Activated naive CD4-positive, alpha-beta T cell treated with anti-CD3 and anti-CD28 coated beads, Interleukin-2, amount 50 U/mL, for 16 hours (primary cell): ENCODE measurements at regions not wholly inside any gene's neighbourhood (a gene's known extent, or its start where the extent isn't known, plus 50 kb on each side); places are given as distances from the start of the nearest gene placed in this dataset.

Experiments
- DNase-seq: peaks from one replicate; pipeline ENCODE4 v3.0.0-alpha.2; 2020

DNA sequence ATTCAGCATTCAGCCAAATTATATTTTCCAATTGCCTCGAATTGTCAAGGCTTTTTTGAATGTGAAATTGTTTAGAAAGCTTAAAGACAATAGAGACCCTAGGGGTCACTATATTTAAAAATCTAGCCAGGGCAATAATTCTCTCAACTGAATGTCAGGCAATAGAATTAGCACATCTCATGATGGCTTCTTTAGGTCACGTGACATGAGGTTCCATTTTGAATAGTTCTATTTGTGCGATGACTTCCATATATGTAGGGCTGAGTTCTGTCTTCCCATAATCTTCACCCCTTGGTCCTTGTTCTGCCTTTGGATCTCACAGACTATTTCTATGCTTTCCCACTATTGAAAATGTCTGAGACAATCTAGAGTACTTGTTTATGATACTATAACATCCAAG lies 527.7 kb upstream of the KIRREL3 start:
- no peak for DNase-seq

DNA sequence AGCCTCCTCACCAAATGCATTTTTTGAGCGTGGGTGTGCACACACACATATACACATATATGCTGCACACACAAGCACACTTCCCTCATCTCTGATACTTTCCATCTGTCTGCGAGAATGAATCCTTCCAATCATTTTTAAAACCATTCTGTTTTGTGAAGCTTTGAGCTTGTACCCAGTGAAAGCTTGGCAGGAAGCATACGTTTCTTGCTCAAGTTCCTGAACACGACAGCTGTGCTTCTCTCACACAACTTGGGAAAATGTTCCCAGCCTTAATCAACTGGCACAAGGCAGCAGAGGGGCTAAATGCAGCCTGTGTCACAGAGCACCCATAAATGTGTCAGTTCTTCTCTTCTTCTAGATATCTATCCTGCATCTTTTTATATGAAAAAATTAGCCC lies 524.0 kb upstream of the KIRREL3 start:
- no peak for DNase-seq

DNA sequence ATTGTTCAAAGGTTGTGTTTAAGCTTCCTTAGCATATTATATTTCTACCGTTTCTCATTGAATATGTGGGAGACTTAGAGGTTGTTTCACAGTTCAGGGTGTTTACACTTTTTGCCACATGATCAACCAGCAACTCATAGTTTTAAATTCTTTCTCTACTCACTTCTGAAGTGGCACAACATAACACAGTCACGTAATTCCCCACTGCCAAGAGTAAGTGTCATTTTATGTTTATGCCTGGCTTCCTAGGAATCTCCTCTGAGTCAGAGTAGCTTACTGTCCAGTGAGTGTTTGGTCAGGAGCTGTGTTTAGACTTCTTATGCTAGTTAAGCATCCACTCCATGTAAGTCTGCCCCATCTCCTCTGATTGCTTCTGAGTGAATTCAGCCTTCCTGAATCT lies 520.8 kb upstream of the KIRREL3 start:
- no peak for DNase-seq

DNA sequence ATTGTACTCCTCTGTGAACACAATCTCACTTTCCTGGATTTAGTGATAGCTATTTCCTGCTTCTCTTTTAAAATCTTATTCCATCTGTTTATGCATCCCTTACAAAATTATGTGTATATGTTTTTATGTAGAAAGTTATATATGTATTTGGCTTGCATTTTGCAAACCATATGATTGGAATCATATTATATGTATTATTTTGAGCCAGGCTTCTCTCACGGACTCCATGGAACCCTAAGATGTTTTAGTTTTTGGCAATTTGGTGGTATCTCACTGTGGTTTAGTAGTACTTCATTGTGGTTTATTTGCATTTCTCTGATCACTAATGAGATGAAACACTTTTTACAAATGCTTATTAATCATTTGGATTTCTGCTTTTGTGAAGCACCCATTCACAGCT lies 507.3 kb upstream of the KIRREL3 start:
- no peak for DNase-seq

DNA sequence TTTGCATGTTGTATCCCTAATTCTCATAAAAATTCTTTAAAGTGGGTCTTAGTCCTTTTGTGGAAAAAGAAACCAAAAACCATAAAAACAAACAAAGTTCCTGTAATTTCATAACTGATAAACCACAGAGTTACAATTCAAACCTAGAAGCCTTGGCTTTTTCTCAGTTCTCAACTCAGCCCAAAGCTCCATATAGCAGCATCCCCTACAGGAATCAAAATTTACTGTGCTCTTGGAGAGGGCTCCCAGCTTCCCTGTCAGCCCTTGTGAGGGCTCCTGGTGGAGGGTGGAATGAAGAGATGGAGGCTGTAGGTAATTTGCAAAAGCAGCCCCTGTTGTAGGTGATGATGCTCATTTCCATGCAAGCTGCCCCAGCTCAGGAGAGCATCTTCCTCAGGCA lies 506.1 kb upstream of the KIRREL3 start:
- no peak for DNase-seq

DNA sequence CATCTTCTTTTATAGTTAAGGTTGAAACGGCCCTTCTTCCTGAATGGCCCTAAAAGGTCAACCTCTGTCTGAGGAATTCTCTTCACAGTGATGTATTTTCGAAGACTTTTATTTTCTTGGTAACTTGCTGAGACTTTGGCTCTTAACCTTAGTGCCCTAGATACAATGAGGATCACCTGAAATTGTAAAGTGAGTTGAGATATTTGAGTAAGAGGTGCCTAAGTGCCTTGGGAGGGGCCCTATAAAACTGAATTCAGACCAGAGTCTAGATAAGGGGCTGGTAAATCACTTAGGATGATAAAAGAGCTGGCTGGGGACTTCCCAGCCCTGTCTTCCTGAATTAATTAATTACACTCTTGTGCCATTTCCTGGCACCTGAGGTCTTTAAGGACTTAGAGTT lies 505.6 kb upstream of the KIRREL3 start:
- DNase-seq, result no peak

DNA sequence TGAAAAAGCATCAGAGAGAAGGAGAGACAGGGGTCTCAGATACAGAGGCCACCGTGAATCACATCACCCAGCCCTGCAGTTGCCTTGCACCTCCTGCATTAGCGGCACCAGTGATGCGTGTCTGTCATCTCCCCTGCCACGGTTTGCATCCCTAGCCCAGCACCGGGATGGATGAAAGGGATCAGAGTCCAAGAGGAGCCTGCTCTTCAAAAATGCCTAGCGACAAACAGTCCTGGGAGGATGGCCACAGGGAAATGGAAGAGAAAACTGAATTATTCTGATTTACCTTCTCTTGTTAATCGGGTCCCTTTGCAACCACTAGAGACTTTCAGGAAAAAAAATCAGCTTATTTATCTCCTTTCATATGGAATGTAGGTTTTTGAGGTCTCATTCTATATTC lies 495.6 kb upstream of the KIRREL3 start:
- no peak for DNase-seq

DNA sequence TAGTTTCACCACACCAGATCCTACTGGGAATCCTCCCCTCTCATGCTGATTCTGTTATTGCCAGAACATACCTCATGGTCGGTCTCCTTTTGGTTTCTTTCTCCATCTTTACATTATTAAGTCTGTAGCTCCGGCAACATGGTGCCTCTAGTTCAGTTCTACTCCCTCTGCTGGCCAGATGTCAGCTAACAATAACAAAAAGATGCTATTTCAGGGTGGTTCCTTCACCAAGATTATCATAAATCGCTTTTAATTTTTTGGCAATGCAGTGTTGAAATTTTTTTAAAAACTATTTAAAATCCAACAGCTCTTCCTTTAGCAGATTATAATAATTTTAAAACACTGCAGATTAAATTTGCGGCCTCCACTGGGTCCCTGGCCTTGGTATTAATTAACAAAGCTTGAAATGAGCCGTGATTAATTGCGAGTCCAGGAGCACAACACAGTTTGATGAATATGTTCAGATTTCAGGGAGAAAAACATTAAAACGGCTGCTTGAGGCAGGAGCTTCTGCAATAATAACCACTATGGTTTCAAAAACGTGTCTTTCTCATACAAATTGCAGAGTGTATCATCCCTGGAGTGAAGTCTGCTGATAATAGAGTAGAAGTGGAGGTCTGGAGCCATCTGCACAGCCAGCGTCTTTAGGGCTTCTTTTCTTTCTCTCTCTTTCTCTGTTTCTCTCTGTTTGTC lies 492.9 kb upstream of the KIRREL3 start:
- no peak for DNase-seq

DNA sequence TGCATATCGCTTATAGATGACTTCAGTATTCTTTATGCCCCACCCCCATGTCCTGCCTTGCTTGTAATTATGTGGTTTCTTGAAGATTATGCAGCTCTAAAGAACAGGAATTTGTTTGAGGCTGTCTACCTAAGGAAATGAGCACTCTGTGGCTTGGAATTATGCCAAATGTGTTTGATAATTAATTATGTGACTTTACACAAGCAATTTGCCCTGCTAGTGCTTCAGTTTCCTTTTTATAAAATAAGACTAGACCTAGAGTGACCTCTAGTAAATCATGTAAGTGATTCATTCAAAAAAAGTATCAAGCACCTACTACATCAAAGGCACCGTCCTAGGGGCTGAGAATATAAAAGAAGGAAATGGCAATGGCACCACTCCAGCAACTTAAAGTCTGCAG lies 491.5 kb upstream of the KIRREL3 start:
- DNase-seq, result no peak

DNA sequence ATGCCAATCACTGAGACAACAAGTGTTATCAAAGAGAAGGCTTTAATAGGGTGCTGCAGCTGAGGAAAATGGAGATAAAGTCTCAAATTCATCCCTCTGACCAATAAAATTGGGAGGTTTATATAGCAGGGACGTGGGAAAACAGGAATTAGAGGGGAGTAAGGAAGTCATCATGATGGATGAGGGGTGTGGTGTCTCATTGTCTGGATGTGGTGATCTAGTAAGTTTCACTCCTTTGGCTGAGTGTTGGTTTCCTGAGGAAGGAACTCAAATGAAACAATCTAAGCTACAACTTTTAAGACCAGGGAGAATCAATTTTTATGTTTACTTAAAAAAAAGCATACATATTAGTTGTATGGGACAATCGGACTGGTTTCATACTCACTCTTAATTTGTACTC lies 491.0 kb upstream of the KIRREL3 start:
- no peak for DNase-seq

DNA sequence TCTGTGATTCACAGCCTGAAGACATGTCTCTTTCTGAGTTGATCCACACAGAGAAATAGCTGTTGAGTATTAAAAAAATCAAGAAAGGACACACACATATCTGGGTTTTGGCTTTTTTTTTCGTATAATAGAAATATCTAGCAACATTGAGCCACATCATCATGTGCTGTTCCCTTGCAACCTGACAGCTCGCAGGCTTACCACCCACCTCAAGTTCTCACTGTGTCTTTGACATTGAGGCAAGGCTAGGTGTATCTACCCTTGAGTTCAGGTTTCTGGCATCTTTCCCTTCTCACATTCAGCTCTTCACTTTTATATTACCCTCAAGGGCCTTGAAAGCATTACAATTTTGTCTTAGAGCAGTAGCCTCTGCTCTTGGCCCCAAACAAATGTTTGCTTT lies 490.3 kb upstream of the KIRREL3 start:
- no peak for DNase-seq

DNA sequence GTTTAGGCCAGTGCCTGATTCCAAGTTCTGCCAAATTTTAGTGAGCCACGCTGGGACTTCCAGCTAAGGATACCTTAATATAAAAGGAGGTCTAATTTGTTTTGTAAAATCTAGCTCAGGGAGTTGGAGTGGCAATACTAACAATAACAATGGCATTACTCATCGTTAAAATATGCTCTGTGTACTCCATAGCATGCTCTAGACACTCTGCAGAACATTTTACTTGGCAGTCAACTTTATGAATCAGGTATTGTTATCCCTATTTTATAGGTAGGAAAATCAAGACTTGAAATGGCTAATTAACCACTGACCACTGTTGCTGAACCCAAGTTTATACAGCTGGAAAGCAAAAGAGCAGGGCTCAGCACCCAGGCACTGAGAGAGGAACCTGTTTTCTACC lies 485.0 kb upstream of the KIRREL3 start:
- no peak for DNase-seq

DNA sequence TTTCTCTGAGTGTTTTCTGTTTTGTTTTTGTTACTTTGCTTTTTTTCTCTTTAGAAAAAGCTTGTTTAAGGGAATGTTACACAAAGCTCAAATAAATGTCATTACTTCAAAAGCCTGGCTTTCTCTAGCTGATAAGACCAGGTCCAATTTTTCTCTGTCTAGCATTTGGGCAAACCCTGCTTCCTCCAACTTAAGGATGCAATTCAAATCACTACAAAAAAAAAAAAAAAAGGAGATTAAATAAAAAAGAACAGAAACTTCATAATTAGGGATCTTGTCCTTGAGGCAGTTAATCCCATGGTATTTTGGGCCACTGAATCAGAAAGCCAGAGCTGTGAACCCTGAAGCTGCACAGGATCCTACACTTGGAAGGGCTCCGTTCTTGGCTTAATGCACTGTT lies 480.8 kb upstream of the KIRREL3 start:
- no peak for DNase-seq

DNA sequence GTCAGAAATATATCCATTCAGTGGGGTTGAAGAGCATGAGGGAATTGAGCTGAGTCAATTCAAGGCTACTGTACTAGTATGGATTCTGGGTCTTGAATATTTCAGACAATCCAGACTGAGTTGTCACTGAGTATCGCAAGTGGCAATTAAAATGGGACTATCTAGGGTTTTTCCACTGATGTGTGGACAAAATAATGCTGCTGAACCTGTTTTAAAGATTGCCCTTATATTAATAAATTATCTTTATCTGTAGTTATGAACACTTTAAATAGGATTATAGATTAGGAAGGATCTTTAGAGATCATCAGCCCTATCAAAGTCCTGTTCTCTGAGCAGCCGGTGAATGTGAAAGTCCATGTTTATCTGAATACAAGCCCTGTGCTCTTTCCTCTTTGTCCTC lies 478.3 kb upstream of the KIRREL3 start:
- DNase-seq, result no peak

DNA sequence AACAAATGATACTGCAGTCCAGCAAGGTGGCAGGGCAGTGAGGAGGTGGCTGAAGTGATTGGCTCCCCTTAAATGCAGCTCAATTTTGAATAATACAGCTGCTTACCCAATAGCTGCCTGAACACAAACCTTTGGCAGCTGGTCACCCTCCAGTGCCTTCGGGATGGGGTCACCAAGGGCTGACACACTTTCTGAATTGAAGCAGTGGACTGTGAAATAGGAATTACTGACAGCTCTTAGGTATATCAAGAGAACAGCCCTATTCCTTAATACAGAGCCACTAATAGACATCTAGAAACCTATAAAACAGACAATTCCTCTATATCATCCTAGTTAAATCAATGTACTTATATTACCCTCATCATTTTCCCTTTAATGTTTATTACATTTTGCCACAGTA lies 474.2 kb upstream of the KIRREL3 start:
- DNase-seq, result no peak

DNA sequence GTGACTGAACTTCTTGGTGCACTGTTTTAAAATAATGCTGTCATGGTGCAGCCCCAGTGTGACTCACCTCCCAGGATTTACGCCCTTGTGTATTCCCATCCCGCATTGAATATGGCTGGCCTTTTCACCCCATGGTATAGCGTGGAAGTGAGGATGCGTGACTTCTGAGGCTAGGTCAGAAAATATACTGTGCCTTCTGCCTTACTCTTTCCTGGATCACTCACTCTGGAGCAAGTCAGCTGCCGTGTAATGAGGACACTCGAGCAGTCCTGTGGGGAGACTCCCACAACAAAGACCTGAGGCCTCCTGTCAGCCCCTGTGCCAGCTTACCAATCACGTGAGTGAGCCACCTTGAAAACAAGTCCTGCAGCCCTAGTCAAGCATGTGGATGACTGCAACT lies 471.9 kb upstream of the KIRREL3 start:
- DNase-seq, result no peak

DNA sequence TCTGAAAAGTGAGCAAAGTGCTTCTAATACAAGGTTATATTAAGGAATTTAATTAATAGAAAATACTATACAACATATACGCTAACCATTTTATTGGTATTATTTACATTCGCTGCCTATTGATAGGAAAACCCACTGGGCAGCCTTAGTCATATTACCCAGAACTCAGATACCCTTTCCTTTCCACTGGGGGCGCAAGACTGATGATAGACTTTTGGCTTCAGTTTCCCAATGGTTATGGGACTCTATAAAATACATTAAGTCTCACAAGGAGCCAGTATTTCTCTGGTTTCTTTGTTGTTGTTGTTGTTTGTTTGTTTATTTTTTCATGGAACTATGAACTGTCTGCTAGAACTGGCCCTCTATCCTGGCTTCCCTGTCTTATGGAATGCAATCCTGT lies 471.1 kb upstream of the KIRREL3 start:
- no peak for DNase-seq

DNA sequence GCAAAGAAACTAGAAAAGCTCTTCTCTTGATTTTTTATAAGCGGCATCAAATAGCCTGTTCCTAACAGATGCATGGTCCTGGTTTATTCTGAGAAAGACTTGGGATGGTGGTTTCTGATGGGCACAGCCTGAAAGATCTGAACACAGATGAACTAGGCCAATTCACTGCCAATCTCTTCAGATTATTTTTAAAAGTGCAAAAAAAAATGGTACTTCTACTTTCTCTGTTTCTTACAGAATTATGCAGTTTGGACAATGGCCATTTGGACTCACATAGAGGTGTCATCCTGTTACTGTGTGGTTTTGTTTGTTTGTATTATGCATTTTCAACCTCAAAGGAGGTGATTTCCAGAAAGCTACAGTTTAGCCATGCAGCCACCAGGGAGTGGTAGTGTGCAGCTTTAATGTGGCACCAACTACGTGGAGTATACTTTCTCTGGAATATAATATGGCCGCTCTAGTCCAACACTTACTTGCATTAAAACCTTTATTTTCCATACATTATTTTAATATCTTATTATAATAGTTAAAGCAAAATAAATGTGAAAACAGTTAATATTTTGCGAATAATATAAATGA lies 469.8 kb upstream of the KIRREL3 start:
- no peak for DNase-seq

DNA sequence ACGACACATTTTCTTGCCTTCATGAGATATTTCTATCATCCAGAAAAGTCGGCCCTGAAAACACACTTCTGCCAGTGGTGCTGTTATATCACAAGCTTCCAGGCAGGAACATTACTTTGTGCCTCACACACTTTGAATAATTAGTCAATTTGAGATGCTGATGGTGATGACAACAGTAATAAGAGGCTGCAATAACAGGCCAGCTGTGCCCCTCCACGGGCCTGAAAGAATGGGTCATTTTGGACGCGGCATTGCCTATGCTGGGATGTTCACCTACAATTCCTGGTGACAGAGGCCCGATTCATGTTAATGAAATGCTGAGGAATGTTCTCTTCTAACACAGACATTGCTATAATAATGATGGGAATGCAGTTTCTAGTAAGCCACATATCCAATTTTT lies 463.8 kb upstream of the KIRREL3 start:
- no peak for DNase-seq

DNA sequence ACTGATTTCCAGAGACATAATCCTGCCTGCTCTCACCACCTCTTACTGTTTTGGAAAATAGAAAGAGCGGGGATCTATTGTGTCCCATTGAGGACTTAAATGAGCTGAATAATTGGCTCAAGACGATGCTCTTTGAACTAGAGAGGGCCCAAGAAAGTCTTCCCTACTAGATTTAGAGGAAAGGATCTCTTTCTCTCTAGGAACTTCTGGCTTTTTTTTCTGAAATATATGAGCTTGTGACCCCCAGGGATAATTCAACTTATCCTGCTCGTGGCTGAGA lies 461.4 kb upstream of the KIRREL3 start:
- DNase-seq, result no peak

DNA sequence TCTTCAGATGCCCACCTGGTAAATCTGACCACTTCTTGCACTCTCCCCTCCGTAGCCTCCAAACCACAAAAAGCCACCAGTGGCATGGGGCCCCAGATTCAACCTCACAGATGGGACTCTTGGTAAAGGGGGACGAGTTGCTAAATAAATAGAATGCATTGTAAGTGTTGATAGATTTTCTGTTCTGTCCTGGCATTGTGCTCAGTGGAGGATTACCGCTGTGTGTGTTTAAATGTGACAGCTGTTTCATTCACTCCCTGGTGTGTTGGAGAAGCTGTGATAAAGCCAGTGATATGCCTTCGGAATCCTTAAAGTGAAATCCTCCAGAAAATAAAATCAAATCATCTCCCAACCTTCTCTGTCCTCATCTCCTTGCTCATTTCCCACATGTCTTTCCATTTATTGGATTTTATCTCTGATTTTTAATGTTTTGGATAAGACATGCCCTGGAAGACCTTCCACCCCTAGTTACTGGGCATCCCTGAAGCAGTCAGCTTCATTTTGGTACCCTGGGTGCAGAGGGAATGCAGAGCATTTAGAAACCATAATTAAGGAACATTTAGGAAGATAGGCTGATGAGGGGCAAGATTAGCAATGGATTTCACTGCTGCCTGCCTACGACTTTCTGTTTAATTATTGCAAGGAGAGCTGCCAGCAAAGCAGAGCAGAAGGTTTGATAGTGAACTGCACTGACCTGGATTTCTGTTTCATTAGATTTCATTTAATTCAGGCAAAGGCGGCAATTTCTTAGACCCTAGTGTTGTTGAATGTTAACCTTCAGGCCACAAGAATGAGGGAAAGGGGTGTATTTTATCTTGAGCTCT lies 460.9 kb upstream of the KIRREL3 start:
- no peak for DNase-seq

DNA sequence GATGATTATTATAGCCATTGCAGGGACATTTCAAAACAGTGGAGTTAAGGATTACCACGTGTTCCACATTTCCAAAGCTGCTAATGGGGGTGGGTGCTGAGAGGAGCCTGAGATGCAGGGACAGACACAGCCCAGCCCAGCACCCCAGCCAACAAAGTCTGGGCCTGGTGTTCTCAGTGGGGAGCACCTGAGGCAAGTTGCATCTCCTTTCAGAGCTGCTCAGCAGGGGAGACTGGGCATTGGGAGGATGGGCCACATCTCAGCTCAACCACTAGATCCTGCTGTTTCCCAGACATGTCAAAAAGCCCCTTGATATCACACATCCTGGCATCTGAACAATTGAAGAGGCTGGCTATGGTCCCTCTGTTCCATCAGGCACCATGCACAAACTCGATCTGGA lies 458.0 kb upstream of the KIRREL3 start:
- DNase-seq, result no peak

DNA sequence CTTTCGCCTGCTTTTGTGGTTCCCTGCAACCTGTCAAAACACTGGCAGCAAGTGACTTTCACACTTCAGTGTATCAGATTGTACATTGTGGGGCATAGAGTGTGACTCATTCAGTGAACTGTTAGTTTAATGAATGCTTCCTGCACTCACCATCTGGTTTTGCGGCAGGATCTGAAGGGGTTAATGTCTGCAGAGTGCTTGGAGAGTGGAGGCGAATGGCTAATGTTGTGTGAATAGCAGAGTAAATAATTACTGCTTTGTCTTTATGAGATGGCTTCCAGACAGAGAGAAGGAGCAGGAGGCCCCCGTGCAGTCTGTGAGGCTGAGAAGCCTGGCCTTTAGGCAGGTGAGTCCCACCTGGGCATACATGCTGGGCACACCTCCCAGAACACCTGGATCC lies 454.3 kb upstream of the KIRREL3 start:
- DNase-seq, result no peak

DNA sequence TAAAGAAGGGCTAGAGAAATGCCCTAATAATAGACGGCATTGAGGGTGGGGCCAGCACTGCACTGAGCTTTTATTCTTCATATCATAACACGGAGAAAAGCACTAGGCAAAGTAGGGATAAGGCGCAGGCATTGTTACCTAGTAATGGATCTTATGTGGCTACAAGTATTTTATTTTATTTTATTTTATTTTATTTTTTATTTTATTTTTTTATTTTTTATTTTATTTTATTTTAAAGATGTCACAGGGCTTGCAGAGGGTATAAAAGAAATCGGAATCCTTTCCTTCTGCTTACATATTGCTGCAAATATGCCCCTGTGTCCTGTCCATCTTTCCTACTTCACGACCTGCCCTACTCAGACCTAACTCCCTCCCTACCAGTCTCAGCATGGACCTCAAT lies 452.0 kb upstream of the KIRREL3 start:
- DNase-seq, result no peak

DNA sequence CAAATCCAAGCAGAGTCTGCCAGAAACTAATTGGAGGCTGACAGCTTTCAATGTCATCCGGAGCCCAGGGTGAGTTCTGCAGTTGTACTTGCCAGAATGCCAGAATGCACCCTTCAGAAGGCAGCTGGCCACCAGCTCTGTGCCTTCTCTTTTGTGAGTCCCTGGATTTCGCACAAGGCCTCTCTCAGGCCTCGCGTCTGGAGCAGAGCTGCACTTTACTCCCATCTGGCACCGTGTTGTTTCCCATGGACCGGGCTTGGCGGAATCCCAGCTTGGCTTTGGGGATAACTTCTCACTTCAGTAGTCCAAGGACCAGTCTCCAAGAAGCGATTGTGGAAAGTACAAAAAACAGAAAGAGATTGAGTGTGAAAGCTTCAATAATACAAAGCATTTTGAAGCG lies 451.3 kb upstream of the KIRREL3 start:
- DNase-seq, result no peak
